TTC549 (cell line): ENCODE measurements at regions not wholly inside any gene's neighbourhood (a gene's known extent, or its start where the extent isn't known, plus 50 kb on each side); places are given as distances from the start of the nearest gene placed in this dataset.

Experiments
- FAIRE-seq: peaks from 2 replicates; lab custom pipeline; 2012; peaks lifted over from hg19 to GRCh38; lab: Jason Lieb, UNC

GRCh38 chr17:71217769-71218168, 903.1 kb upstream of the SOX9 start:
- no peak for FAIRE-seq

- FAIRE-seq = no peak
Measured at GRCh38 chr17:71224824-71225575, 895.8 kb upstream of the SOX9 start.

- no peak for FAIRE-seq
Measured at GRCh38 chr17:71227841-71228240, 893.0 kb upstream of the SOX9 start.

- no peak for FAIRE-seq
Measured at GRCh38 chr17:71229070-71229469, 891.8 kb upstream of the SOX9 start.

DNA sequence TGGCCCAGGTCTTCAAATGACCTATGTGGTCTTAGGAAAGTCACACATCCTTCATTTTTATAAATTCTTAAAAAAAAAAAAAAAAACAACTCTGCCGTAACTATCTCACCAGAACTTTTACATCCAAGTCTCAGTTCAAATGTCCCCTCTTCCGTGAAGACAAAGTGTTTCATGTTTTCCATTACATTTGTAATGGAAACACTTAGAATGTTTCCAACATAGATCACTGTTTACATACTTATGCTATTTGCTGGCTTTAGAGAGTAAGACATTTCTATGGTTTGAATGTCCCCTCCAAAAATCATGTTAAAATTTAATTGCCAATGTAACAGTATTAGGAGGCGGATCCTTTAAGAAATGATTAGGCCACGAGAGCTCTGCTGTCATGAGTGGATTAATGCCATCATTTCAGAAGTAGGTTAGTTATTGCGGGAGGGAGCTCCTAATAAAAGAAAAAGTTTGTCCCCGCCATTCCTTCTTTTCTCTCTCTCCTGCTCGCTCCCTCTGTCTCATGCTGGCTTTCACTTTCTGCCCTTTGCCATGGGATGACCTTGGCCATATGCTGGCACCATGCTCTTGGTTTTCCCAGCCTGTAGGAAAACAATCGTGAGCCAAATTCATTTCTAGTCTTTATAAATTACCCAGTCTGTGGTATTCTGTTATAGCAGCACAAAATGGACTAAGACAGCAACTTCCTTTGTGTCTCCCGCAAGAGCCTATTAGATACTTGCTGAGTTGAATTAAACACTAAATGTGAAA, 887.8 kb upstream of the SOX9 start:
- no peak for FAIRE-seq

DNA sequence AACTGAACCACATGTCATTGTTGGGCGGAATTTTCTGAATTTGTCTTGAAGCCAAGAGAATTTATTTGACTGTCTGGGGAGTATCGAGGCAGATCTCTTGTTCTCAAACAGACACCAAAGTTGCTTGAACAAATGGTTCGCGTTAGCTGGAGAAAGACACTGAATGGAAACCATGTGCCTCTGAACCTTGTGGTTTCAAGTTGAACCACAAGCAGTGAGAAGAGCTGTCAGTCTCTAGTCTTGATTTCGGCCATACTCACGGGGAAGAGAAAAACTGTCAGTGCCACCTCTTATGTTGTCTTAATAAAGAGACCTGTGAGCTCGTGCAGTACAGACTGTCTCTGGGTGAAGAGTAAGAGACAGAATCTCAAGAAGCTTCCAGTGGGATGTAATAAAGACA, 886.5 kb upstream of the SOX9 start:
- no peak for FAIRE-seq

GRCh38 chr17:71237903-71238538, 882.8 kb upstream of the SOX9 start:
- FAIRE-seq = no peak

- no peak for FAIRE-seq
Measured at GRCh38 chr17:71247441-71248015, 873.3 kb upstream of the SOX9 start.

DNA sequence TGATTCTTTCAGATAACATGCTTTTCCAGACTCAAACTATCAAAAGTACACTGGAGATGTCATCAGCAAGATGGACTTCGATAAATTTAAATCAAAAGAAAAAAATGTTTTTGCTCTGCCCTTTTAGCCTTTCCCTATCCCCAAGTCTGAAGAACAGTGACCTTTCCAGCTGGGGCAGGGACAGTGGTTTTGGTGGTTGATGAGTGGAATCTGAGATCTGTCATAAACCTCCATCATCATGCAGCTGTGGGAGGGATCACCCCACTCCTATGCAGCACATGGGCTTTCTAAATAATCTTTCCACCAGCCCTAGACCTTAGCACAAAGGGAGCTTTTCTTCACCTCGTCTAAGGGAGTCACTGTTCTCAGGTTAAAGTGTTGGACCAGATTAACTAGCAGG, 869.5 kb upstream of the SOX9 start:
- FAIRE-seq = no peak

DNA sequence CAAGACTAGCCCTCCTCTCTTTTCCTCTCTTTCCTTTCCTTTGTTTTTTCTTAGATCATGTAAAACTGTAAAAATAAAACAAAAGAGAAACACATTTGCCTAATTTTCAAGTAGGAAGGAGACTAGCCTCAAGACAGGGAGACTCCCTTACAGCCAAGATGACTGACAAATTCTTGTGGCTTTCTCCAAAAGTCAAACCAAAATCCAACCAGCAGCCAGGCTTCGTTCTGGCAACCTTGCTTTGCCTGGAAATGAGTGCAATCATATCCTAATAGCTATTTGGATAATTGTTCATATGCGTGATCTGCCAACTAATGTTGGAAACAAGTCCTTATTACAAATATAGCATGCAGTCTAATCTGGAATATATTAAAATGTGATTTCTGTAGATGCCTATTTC, 868.9 kb upstream of the SOX9 start:
- FAIRE-seq = no peak

DNA sequence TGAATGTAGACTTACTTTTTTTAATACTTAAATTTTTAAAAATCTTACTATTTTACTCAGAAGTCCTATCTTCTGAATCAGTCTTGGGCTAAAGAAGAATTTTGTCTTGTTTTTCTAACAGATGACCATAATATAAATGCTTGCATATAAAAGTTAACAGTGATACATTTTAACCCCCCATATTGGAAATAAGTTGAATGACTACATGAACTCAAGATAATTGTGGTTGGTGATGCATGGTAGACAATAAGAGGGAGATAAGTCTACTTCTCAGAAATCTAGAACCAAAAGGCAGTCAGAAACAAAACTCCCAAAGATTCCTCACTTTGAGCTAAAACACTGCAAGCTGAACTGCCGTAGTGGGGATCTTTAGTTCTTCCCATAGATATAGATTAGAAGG, 868.4 kb upstream of the SOX9 start:
- FAIRE-seq = no peak

DNA sequence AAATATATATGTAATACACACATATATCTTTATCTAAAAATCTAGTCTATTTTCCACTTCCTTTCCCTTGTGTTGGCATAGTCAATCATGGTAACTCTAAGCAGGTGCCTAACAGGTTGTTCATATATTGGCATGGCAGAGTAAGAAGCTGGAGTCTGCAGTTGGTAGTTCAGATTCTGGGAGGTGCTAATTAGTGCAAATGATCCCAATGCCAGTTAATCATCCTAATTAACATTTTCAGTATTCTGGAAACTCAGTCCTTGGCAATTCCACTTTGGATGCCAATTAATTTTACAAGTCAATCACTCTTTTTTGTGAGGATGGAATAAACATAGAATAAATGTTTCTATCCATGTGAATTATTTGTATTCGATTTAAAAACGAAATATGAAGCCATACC, 863.7 kb upstream of the SOX9 start:
- FAIRE-seq = no peak

DNA sequence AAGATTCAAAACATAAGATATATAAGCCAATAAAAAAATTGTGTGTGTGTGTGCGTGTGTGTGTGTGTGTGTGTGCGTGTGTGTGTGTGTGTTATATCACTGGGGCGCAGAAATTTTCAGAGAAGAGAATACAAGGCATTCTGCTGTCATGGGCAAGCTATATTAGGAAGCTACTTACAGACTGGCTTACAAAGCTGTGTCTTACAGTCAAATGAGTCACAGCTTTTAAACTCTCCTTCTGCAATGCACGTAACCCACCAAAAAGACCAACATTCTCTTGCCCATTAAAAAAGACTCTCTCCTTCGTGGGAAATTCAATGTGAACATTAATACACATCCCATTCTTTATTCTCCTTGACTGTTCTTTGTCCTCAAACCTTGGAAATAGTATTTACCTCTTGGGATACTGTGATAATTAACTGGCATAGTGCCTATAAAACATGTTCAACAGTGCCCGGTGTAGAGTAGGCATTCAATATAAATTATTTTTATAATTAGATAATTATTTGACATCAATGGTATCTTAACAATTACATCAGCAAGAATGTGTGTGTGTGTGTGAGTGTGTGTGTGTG, 860.4 kb upstream of the SOX9 start:
- FAIRE-seq = no peak

DNA sequence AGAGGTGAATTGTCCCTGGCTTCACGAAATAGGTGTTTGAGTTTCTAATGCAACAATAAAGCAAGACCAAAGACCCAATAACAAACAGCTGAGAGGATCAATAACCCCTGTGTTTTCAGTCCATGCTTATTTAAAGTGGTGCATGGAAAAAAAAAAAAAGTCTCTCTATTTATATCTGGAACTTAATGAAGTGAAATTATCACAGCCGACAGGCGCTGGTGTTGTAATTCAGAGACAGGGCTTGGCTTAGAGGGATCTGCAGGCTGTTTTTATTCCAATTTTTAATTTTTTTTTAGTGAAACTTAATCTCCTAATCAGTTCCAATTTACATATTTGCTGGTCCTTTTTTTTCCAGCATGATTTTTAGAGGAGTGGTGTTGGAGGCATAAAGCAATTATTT, 858.2 kb upstream of the SOX9 start:
- FAIRE-seq = no peak

GRCh38 chr17:71267668-71268067, 853.2 kb upstream of the SOX9 start:
- no peak for FAIRE-seq

- no peak for FAIRE-seq
Measured at GRCh38 chr17:71269201-71269600, 851.6 kb upstream of the SOX9 start.

- FAIRE-seq = no peak
Measured at GRCh38 chr17:71273441-71273840, 847.4 kb upstream of the SOX9 start.

DNA sequence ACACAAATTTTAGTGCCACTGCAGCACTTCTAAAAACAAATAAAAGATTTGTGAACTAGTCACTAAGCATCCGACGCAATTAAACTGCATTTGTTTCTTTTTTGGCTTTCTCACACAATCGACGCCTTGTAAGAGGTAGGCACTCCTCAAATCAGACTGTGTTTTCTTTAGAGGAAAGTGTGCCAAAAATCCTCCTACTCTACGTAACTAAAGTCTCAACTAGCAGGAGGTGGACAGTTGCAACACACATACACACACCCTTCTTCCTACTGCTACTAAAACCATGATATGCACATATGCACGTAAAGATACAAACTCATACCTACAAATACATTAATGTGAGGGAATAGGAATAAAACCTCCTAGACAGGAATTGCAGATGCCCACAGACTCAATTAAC, 844.7 kb upstream of the SOX9 start:
- no peak for FAIRE-seq

DNA sequence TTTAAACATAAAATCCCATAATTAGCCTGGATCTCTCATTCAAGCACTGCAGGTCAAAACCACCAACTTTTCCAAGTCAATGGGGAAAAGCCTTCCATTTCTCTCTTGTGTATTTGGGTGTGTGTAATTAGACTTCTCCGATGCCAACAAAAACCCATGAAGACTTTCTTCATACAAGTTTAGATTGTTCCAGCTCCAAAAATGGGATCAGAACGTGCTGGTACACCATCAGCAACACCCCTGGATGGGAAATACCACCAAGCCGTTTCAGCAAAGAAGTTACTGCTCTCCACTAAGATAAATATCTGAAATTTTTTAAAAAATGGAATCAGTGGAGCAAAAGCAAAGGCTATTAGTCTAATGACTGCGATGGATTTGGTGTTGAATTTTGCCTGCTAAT, 837.3 kb upstream of the SOX9 start:
- FAIRE-seq = no peak

- FAIRE-seq = no peak
Measured at GRCh38 chr17:71284032-71284755, 836.6 kb upstream of the SOX9 start.

DNA sequence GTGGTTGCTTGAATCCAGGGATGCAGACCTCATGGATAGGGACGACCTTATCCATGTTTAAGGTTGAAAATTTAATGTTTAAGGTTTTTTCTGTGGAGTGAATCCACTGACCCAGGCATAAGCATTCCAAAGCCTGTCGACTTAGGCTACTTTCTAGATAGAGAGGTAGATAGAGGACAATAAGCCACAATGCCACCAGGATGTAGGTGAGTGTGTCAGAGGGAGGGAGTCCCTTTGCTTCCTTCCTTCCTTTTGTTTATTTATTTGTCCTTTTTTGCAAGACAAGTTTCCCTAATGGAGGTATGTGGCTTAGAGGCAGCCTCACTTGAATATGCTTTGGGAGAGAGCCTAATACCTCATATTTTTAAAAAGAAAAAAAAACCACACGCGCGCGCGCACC, 834.2 kb upstream of the SOX9 start:
- FAIRE-seq = no peak
